Activated CD4-positive, alpha-beta T cell treated with anti-CD3 and anti-CD28 coated beads, Interleukin-10, Interleukin-2, amounts not matched to agents 100 ng/mL and 50 ng/mL, durations not matched to agents 16 hours and 8 hours (primary cell): ENCODE measurements at regions not wholly inside any gene's neighbourhood (a gene's known extent, or its start where the extent isn't known, plus 50 kb on each side); places are given as distances from the start of the nearest gene placed in this dataset.

ENCODE experiments used
- DNase-seq: peaks from one replicate; pipeline ENCODE4 v3.0.0-alpha.2; 2020

DNA sequence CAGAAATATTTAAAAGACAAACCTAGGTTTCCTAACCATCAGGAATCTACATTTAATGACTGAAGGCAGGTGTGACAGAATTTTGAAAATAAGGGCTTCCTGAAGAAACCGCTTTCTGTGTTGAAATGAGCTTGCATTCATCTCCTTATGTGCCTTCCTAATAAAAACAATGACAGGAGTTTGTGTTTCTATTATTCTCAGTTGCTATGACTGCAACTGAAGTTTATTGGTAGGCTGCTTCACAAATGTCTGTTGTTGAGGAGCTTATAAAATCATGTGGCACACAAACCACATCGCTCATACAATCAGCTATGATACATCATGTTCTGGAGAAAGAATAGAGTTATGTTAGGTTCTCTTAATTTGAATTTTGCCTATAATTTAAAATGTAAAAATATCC, 362.7 kb upstream of the SLC8A1 start:
- no peak for DNase-seq

DNA sequence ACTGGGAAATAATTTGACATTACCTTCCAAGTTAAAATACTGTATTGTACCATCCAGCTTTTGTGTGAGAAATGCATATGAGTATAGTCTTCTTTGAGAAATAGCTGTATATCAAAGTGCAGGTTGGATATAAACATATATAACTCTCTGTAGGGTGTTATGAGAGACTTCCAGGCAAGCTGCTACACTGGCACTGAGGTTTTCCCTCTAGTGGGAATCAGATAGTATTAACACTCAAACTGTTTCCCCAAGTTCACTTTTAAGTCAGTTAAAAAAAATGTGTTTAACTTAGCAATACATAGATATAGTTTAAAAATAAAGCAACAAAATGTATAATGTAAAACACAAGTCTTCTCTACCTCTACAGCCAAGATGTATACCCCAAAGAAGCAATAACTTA, 368.4 kb upstream of the SLC8A1 start:
- no peak for DNase-seq

DNA sequence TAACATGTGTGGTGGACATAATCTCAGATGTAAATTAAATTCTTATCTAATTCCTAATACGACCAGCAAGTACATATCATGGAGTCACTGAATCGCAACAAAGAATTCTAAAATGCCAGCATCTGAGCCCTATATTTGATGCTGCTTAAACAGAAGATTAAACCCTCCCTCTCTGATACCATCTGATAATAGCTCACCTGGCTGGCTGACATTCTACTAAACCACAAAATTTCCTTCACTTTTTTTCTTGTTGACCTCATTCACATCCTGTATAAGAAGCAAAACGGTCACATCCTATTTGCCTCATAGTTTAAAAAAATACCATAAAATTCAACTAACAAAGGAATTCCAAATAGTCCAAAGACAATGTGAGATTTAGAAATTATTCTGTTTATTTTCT, 371.6 kb upstream of the SLC8A1 start:
- DNase-seq: no peak

DNA sequence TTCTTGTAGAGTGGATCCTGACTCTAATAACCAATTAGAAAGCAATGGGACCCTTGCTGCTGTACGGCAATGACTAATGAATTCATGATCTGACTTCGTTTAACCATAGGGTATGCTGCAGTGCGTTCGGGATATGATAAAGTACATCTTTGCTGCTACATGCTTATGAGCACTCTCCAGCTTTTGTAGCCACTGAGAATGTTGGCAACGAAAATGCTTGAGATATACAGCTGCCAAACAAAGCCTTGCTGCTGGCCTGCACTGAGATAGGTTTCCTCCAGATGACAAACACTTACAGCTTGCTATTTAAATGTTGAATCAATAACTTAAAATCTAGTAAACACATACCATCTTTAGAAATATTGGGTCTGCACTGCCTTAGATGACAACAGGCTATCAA, 372.4 kb upstream of the SLC8A1 start:
- DNase-seq: no peak

DNA sequence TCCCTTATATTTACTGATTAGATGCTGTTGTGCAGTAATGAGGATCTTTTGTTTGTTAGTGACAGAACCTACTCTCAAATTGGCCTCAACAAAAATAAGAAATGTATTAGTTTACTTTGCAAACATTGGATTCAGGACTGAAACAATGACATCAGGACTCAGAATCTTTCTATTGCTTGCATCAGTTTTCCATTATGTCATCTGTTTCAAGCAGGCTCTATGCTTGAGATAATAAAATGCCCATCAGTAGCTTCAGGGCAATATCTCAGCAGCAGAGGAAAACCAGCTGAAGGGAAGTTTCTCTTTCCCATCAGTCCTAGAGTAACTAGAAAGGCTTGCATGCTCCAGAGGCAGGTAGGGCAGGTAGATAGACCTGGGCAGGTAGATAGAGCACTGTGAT, 375.5 kb upstream of the SLC8A1 start:
- DNase-seq: no peak

DNA sequence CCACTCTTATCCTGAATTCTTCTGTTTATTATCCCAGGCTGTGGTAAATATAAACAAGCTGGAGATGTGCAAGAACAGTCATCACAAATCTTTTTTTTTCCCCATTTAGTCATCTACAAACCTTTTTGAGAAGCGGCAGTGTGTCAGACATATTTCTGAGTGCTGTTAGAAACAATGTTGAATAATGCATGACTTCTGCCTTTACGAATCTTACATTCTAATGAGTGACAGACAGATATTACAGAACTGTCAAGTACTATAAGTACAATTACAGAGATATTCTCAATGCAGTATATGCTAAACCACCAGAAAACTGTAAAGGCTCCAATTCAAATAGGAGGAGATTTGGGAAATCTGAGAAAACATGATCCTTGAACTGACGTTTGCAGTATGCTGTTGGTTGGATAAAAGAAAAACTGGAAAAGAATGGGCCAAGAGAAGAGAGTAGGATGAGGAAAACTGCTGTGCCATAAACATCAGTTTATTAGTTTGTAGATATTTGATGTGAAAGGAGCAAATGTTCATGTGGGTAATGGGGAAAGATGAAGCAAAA, 379.5 kb upstream of the SLC8A1 start:
- DNase-seq: no peak

DNA sequence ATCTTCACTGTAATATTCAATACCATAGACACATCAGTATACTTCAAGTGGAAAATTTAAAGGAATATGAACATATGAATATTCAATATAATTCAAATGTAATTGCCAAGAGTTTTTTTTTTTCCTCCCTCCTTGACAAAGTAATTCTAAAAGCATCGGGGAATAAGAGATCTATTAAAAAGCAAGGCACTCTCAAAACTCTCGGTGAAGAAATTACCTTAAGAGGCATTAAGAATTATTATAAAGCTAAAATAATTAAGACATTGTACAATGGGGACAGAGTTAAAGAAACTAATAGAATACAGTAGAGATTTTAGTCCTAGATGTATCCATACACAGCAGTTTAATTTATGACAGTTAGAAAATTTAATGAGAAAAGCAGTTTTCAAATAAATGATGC, 390.0 kb upstream of the SLC8A1 start:
- DNase-seq: no peak

DNA sequence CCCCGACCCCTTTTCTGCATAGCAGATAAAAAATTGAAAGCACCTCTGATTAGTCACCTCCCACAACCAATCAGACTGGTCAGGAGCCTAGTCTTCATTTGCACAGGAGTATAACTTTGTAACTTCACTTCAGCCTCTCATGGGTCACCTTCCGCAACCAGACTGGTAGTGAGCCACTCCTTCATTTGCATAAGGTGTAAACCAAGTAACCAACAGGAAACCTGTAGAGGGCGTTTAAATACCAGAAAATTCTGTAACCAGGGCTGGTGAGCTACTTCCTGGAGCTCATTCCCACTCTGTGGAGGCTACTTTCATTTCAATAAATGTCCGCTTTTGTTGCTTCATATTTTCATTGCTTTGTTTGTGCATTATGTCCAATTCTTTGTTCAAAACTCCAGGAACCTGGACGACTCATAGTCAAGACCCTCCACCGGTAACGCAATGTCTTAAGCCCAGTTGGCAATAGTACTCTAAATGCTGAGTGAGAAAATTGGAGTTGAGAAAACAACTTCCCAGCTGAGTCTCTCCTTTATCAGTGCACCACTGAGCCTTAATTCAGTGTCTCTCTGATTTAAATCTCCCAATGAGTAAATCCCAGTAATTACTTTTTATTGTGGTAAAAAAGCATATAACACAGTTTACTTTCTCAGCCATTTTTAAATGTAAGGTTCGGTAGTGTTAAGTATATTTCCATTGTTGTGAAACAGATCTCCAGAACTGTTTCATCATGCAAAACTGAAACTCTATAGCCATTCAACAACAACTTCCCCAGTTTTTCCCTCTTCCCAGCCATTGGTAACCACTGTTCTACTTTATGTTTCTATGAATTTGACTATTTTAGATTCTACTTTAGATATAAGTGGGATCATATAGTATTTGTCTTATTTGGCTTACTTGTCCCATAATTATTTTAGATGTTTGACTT, 392.7 kb upstream of the SLC8A1 start:
- no peak for DNase-seq

DNA sequence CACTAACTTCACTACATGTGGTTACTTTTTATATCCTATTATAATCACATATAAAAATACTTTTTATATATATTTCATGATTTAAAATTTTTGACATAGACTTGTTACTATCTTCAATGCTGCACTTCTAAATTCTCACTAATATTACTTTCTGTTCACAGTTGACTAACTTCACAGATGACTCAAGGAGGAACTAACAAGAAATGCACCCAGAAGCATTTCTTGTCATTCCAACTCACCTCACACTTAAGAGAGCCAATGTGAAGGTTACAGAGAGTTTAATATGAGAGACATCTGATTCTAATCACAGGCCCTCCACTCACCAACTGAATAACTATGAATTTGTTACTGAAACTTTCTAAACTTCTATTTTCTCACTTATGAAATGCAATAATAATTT, 399.8 kb upstream of the SLC8A1 start:
- no peak for DNase-seq

DNA sequence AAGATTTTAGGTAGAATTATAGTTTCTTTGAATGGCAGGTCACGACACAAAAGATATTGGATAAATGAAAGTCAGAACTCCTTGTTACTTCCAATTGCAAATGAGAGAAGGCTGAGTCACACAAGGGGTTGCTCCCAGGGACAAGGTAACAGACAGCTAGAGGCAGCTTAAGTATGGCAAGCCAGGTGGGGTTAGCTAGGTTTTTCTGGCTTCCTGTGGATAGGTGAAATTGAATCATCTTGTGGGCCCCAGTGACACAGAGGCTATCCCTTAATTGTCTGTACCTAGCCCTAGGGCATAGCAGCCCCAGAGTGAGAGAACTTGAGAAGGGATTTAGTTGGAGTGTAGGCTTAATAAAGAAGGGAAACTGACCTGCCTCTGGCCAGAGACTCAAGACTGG, 407.7 kb upstream of the SLC8A1 start:
- DNase-seq: no peak

DNA sequence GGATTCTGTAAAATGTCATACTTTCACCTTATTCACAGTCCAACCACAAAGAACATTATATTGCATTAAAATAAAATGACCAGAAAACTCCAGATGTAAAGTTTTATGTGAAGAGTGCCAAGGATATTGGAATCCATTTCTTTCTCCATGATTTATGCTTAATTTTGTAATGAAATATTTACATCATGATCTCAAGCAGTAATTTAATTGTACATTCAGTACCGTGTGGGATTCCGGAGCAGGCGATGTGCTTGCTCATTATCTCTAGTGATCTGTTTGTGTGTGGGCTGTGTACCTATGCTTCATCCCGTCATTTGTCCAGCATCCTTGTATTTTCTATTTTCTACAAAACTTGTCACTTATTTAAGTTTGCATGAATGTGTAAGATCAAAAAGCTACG, 415.9 kb upstream of the SLC8A1 start:
- DNase-seq: no peak

DNA sequence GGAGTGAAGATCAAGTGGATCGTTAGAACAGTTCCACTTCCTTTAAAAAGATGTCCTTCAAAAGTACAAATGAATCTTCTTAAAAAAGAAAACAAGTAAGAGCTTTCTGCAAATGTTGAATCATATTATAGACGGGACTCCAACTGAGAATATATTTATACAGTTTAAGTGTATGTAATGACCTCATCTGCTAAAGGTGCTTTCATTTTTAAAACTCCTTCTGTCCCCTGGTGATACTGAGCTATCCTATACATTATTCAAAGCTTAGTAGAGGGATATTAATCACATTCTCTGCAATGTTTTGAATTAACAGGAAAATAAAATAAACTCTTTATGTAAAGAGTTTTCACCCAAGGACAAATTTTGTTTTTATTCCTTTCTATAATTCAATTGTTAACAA, 420.7 kb upstream of the SLC8A1 start:
- DNase-seq: no peak

DNA sequence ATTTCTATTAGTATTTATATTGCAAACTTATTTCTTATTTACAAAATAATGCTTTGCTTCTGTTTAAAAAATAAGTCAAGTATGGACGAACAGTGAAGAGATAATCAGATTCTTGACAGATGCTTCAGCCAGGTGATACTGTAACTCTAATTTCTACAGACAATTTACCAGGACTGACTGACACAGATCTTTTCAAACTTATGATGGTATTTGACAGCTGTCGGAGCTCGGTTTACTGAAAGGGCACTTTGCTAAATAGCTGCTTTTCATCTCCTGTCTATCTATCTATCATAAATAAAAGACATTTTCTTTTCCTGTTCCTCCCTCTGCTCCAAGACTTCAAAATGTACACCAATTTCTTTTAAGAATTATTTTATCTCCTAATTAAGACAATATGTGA, 422.5 kb upstream of the SLC8A1 start:
- DNase-seq: no peak

DNA sequence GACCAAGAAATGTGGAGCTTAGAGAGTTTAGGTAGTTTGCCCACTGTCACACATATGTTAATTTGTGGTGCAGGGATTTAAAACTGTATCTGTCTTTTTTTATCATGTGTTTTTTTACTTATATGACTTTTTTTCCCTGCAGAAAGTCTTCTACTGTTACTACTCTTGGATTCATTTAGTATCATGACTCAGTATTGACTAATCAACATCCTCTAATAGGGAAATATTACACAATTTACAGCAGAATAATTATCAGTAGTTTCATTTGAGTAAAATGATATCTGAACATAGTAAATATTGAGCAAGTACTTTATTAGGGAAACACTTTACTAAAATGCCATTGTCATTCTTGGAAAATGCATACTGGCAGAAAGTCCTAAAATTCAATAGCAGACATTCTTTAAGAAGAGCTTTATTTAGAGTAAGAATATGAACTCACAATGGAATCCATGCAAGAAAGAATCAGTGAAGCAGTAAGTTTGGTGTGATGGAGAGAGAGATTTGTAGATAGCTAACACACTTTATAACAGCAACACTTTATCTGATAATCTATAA, 425.9 kb upstream of the SLC8A1 start:
- DNase-seq: no peak

DNA sequence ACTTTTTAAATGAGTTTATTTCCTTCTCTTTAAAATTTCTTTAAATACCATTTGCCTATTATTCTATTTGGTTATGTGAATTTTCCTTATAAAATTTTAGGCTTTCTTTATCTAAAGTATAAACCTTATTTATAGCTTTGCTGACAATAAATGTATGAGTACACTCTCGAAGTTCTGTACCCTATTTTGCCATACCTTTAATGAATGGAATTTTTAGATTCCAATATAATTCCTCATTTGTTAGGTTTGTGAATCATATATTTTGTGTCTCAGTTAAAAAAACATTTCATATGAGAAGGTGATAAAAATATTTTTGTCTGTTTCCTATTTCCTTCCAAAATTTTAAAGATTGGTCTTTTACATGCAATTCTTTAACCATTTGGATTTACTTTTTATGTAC, 427.4 kb upstream of the SLC8A1 start:
- no peak for DNase-seq

DNA sequence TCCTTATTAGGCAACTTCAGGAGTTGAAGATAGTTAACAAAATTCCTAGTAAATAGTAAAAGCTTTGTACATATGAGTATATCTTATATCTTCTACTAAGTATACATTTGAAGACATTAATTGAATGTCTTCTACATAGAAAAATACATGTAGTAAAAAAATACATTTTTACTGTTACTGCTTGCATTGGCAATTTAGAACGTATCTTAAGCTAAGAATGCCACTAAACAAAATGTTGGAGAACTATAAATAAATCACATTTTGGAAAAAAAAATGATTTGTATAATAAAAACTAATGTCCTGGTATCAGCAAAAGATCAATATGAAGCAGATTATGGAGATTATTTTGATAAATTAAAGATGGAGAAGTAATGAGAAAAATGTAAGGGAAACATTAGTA, 434.2 kb upstream of the SLC8A1 start:
- no peak for DNase-seq

DNA sequence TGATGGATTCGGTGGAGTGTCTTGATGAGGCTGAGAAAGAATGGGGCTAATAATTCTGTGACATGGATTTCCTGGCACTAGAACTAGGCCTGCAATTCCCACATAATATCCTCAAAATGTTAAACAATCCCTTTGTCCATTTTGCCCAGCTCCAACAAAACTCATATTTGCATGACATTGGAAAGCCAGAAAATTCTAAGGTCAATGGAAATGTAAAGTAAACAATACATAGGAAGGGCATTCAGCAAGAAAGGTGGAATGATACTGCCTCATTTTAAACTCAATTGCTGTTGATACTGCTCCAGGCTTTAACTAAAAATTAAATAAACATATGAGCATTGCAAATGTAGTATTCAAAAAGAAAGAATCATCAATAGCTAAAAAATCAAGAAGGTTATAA, 434.8 kb upstream of the SLC8A1 start:
- no peak for DNase-seq

DNA sequence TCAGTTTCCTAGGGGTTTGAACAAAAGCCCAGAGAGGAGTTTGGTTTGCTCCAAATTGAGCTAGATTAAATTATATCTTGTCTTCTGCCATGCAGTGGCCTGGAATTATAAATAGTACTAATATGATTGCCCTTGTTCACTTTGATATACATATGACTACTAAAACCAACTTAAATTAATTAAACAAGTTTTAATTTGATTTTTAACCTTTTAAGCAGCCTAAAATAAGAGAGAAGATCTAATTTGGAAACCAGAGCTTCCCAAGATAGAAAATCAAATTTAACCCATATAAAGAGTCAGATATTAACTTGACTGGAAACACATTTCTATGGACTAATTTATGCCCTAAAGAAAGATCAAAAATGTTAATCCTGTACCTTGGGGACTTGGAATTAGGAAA, 444.5 kb upstream of the SLC8A1 start:
- DNase-seq: no peak

DNA sequence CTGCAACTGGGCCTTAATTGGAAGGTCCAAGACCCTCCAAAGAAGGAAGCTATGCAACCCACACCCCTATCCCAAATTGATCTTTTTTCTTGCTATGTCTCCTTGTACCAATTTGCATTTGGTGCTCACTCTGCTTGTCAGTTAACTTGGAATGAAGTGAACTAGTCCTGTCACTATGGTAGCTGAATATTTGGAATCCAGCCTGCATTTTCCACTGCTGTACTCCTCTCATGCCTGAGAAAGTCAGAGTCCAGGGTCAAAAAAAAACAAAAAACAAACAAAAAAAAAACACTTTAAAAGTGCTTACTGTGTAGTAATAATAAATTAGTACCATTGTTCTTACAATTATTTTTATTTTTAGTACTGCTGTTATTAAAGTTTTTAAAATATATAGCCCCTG, 462.8 kb upstream of the SLC8A1 start:
- no peak for DNase-seq

DNA sequence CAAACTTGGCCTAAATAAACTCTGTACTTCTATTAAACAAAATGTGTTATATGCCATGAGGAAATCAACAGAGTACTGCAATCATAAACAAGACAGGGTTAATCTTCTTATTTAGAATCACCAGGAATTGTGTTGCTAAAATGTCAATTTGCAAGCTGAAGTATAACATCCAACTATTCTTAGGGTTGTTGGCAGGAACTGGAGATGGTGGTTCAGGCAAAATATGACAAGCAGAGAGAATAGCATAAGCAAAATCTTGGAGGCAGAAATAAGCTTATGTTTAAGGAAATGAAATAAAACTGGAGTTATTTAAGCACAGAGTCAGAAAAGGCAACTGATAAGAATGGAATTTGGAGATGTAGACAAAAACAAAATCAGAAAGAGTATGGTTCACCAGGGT, 463.8 kb upstream of the SLC8A1 start:
- DNase-seq: no peak

DNA sequence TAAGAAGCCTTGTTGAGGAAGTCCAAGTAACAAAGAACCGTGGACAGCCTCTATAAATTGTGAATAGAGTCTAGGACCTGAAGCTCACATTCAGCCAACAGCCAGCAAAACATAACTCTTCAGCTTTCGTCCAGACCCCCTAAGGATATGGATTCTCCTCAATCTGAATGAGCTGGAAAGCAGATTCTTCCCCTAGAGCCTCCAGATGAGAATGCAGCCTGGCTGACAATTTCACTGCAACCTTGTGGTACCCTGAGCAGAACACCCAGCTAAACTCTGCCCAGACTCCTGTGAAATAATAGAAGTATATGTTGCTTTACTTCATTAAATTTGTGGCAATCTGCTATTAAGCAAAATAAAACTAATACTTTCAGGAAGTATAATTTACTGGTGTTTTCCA, 483.5 kb upstream of the SLC8A1 start:
- DNase-seq: no peak

DNA sequence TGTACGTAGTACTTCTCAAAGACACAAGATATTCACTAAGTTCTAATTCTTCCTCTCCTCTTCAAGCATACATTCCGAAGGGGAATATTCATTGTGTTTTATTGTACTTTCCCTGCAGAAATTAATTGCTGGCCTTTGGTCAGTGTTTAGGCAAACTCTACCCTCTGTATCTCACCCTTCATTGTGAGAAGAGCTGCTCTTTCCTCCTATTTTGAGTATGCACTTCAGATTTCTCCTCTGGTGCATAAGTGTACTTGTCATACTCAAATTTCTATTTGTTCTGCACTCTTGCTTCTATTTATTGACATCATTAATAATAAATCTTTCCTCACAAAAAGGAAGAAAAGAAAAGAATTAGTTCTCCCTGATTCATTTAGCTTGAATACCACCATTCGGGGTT, 485.4 kb upstream of the SLC8A1 start:
- DNase-seq: no peak

DNA sequence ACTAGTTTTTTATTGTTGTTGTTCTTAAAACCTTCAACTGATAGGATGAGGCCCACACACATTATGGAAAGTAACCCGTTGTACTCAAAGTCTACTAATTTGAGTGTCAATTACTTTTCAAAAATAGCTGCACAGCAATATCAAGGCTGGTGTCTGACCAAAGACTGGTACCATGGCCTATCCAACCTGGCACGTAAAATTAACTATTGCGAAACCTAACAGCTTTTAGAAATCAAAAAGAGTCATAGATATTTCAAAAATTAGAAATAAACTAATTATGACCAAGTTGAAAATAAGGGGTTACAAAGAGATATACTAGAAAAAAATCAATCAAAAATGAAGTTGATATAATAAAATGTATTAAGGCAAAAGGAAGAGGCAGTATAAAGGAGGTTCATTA, 501.5 kb upstream of the SLC8A1 start:
- no peak for DNase-seq

DNA sequence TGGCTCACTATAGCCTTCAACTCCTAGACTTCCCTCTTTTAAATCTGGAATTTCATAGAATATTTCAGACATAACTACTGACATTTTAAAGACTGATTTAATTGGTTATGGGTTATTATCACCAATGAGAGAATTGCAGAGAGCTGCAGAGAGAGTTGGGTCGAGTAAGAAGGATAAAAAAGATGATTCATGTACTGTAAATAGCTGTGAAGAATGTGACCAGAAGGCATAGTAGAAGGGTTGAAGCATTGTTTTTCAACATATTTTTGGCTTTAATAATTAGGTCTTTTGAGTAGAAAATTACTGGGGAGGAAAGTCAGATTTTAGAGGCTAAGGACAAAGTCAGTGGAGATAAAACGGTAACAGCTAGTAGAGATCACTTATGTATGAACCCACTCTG, 503.2 kb upstream of the SLC8A1 start:
- DNase-seq: no peak

DNA sequence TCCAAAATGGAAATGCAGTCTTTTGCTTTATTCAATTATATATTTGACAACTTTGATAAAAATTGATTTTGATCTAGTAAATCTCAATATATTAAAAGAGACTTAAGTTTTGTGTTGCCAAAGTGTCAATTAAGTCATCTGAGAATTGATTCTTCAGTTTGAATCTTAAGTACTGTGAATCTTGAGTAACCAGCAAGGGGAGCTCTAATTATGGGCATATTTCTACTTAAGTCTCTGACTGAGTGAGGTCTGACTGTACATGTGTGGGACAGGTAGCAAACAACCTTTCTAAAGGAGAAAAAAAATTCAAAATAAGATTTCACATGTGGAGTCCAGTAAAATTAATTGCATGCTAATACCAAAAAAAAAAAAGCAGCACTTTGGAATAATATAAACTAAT, 503.7 kb upstream of the SLC8A1 start:
- DNase-seq: no peak
